Mucosa of stomach (tissue), 1 donor: ENCODE measurements at regions not wholly inside any gene's neighbourhood (a gene's known extent, or its start where the extent isn't known, plus 50 kb on each side); places are given as distances from the start of the nearest gene placed in this dataset.
"Not testable (repeated sequence)": the region's sequence is repeated elsewhere in the genome, so short reads cannot be mapped to it uniquely, and the experiment has no call there.

Source experiments
- H3K27me3 ChIP-seq: one replicate; pipeline ENCODE4 v1.7.0; 2013; ENCODE audit warnings: mild to moderate bottlenecking, low read length; ENCODE audit not compliant: control insufficient read depth, insufficient read depth
- H3K36me3 ChIP-seq: one replicate; pipeline ENCODE4 v1.7.0; 2013; ENCODE audit warnings: low read length; ENCODE audit not compliant: control insufficient read depth, insufficient read depth
- H3K4me1 ChIP-seq: one replicate; pipeline ENCODE4 v1.7.0; 2013; ENCODE audit warnings: mild to moderate bottlenecking, low read length; ENCODE audit not compliant: control insufficient read depth, insufficient read depth
- H3K4me3 ChIP-seq: one replicate; pipeline ENCODE4 v1.7.0; 2013; ENCODE audit warnings: low read length
- H3K9ac ChIP-seq: one replicate; pipeline ENCODE4 v1.7.0; 2013; ENCODE audit warnings: mild to moderate bottlenecking, low read length, moderate library complexity
- H3K9me3 ChIP-seq: one replicate; pipeline ENCODE4 v1.7.0; 2013; ENCODE audit warnings: mild to moderate bottlenecking, low read length, moderate library complexity; ENCODE audit not compliant: control insufficient read depth
- donor health status: Pancreatic carcinoma.

GRCh38 chr14:45970621-45971020 lies 681.0 kb downstream of the RPL10L start:
- no peaks in the 10 kb centered on the region for H3K36me3 ChIP-seq
- H3K27me3 ChIP-seq: no peaks in the 10 kb centered on the region
- H3K9me3 ChIP-seq: no peaks in the 10 kb centered on the region
- H3K9ac ChIP-seq: no peak overlapping the region
- no peaks in the 10 kb centered on the region for H3K4me1 ChIP-seq
- H3K4me3 ChIP-seq: no peak overlapping the region

GRCh38 chr14:45968037-45968436 lies 683.5 kb downstream of the RPL10L start:
- no peaks in the 10 kb centered on the region for H3K9me3 ChIP-seq

GRCh38 chr14:45949479-45949878 lies 696.5 kb upstream of the MIS18BP1 start:
- H3K9ac ChIP-seq: no peak overlapping the region
- H3K27me3 ChIP-seq: no peaks in the 10 kb centered on the region
- H3K4me1 ChIP-seq: no peaks in the 10 kb centered on the region
- H3K9me3 ChIP-seq: no peaks in the 10 kb centered on the region
- no peaks in the 10 kb centered on the region for H3K36me3 ChIP-seq
- no peak overlapping the region for H3K4me3 ChIP-seq

More at GRCh38 chr14:45968037-45968436, 683.5 kb downstream of the RPL10L start:
- no peaks in the 10 kb centered on the region for H3K27me3 ChIP-seq
- no peak overlapping the region for H3K9ac ChIP-seq
- no peak overlapping the region for H3K4me3 ChIP-seq
- H3K36me3 ChIP-seq: no peaks in the 10 kb centered on the region
- H3K4me1 ChIP-seq: no peaks in the 10 kb centered on the region

- Histone ChIP-seq H3K27me3 (no peaks in the 10 kb centered on the region), H3K36me3 (no peaks in the 10 kb centered on the region), H3K9me3 (no peaks in the 10 kb centered on the region), H3K9ac (no peak overlapping the region), H3K4me1 (no peaks in the 10 kb centered on the region), H3K4me3 (no peak overlapping the region)
Observed at GRCh38 chr14:45947830-45948229, 694.8 kb upstream of the MIS18BP1 start.

- H3K36me3 ChIP-seq: no peaks in the 10 kb centered on the region
- H3K4me1 ChIP-seq: no peaks in the 10 kb centered on the region
- H3K27me3 ChIP-seq: no peaks in the 10 kb centered on the region
- H3K4me3 ChIP-seq: no peak overlapping the region
- H3K9ac ChIP-seq: no peak overlapping the region
- H3K9me3 ChIP-seq: no peaks in the 10 kb centered on the region
Observed at GRCh38 chr14:45946251-45946650, 693.2 kb upstream of the MIS18BP1 start.

GRCh38 chr14:45940318-45940717 lies 687.3 kb upstream of the MIS18BP1 start:
- Histone ChIP-seq H3K27me3 (no peaks in the 10 kb centered on the region), H3K9me3 (no peaks in the 10 kb centered on the region), H3K4me1 (no peaks in the 10 kb centered on the region), H3K4me3 (no peak overlapping the region), H3K9ac (no peak overlapping the region), H3K36me3 (no peaks in the 10 kb centered on the region)

- H3K4me1 ChIP-seq: no peaks in the 10 kb centered on the region
- H3K9ac ChIP-seq: no peak overlapping the region
- no peaks in the 10 kb centered on the region for H3K36me3 ChIP-seq
- no peaks in the 10 kb centered on the region for H3K27me3 ChIP-seq
- H3K4me3 ChIP-seq: no peak overlapping the region
- H3K9me3 ChIP-seq: no peaks in the 10 kb centered on the region
Observed at GRCh38 chr14:45939572-45939971, 686.6 kb upstream of the MIS18BP1 start.

- not testable (repeated sequence) for H3K36me3 ChIP-seq, H3K4me3 ChIP-seq, H3K27me3 ChIP-seq, H3K9me3 ChIP-seq, H3K9ac ChIP-seq, H3K4me1 ChIP-seq
Observed at GRCh38 chr14:45919995-45920394, 667.0 kb upstream of the MIS18BP1 start.

- no peaks in the 10 kb centered on the region for H3K9me3 ChIP-seq
- no peak overlapping the region for H3K4me3 ChIP-seq
- H3K4me1 ChIP-seq: no peaks in the 10 kb centered on the region
- no peaks in the 10 kb centered on the region for H3K27me3 ChIP-seq
- H3K9ac ChIP-seq: no peak overlapping the region
- no peaks in the 10 kb centered on the region for H3K36me3 ChIP-seq
Observed at GRCh38 chr14:45916340-45916953, 663.4 kb upstream of the MIS18BP1 start.

- Histone ChIP-seq H3K27me3 (no peaks in the 10 kb centered on the region), H3K9me3 (no peaks in the 10 kb centered on the region), H3K36me3 (no peaks in the 10 kb centered on the region), H3K9ac (no peak overlapping the region), H3K4me3 (no peak overlapping the region), H3K4me1 (no peaks in the 10 kb centered on the region)
Observed at GRCh38 chr14:45907782-45908181, 654.8 kb upstream of the MIS18BP1 start.

GRCh38 chr14:45906257-45906656 lies 653.3 kb upstream of the MIS18BP1 start:
- H3K27me3 ChIP-seq: no peaks in the 10 kb centered on the region
- no peak overlapping the region for H3K4me3 ChIP-seq
- H3K36me3 ChIP-seq: no peaks in the 10 kb centered on the region
- H3K9ac ChIP-seq: no peak overlapping the region
- H3K9me3 ChIP-seq: no peaks in the 10 kb centered on the region
- no peaks in the 10 kb centered on the region for H3K4me1 ChIP-seq

- H3K9ac ChIP-seq: no peak overlapping the region
- no peak overlapping the region for H3K4me3 ChIP-seq
- H3K27me3 ChIP-seq: no peaks in the 10 kb centered on the region
- H3K9me3 ChIP-seq: no peaks in the 10 kb centered on the region
- H3K4me1 ChIP-seq: no peaks in the 10 kb centered on the region
- H3K36me3 ChIP-seq: no peaks in the 10 kb centered on the region
Observed at GRCh38 chr14:45905672-45906071, 652.7 kb upstream of the MIS18BP1 start.

GRCh38 chr14:45904314-45904713 lies 651.3 kb upstream of the MIS18BP1 start:
- Histone ChIP-seq H3K4me3 (no peak overlapping the region), H3K36me3 (no peaks in the 10 kb centered on the region), H3K9ac (no peak overlapping the region), H3K4me1 (no peaks in the 10 kb centered on the region), H3K9me3 (no peaks in the 10 kb centered on the region), H3K27me3 (no peaks in the 10 kb centered on the region)
